Liver (tissue), 3 donors: ENCODE measurements at regions not wholly inside any gene's neighbourhood (a gene's known extent, or its start where the extent isn't known, plus 50 kb on each side); places are given as distances from the start of the nearest gene placed in this dataset.

Source experiments
- JUND ChIP-seq, 2 donors: IDR thresholded peaks; 2 replicates each; pipeline ENCODE4 v1.6.1; 2016; ENCODE audit warnings: antibody characterized with exemption in 2 of 2
- RAD21 ChIP-seq, 2 donors: IDR thresholded peaks; 2 replicates each; pipeline ENCODE4 v1.6.1; 2016; ENCODE audit warnings: antibody characterized with exemption in 2 of 2, mild to moderate bottlenecking in 2 of 2
- TF ChIP-seq, protein P1 (sequence below): IDR thresholded peaks from 2 replicates; pipeline ENCODE4 v1.6.1; 2016; ENCODE audit warnings: antibody characterized with exemption
- TF ChIP-seq, protein P2 (sequence below): fragments of 150-350 bp; IDR thresholded peaks from 2 replicates; pipeline ENCODE4 v1.5.1; 2017; ENCODE audit warnings: improper control_type of control experiment, low read depth, low read length; ENCODE audit not compliant: missing input control
- donor health status: healthy.
- donor health status: healthy.

DNA sequence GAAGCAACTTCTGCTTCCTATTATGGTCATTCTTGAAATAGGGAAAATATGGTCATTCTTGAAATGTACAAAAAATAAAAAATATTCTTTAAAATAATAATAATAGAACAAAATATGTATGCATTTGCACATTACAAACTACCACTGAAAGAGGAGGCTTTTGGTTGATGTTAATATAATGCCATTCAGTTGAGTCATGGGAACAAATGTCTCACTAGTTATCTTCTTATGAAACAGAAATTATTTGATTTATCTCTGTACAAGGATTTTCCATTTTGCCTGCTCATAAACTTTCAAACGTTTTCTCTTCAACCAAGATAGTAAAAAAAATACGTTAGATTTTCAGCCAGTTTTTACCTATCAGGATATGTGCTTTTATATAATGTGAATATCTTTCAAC lies 1662.7 kb downstream of the OTOL1 start:
- TF ChIP-seq RAD21 (IDR thresholded peaks at IDR 0.05) (no peak), JUND (IDR thresholded peaks at IDR 0.05) (no peak)
- TF ChIP-seq, protein P1, sequence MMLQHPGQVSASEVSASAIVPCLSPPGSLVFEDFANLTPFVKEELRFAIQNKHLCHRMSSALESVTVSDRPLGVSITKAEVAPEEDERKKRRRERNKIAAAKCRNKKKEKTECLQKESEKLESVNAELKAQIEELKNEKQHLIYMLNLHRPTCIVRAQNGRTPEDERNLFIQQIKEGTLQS, result no peak
- TF ChIP-seq, protein P2, sequence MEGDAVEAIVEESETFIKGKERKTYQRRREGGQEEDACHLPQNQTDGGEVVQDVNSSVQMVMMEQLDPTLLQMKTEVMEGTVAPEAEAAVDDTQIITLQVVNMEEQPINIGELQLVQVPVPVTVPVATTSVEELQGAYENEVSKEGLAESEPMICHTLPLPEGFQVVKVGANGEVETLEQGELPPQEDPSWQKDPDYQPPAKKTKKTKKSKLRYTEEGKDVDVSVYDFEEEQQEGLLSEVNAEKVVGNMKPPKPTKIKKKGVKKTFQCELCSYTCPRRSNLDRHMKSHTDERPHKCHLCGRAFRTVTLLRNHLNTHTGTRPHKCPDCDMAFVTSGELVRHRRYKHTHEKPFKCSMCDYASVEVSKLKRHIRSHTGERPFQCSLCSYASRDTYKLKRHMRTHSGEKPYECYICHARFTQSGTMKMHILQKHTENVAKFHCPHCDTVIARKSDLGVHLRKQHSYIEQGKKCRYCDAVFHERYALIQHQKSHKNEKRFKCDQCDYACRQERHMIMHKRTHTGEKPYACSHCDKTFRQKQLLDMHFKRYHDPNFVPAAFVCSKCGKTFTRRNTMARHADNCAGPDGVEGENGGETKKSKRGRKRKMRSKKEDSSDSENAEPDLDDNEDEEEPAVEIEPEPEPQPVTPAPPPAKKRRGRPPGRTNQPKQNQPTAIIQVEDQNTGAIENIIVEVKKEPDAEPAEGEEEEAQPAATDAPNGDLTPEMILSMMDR, result no peak
